IPS DF 6.9 (cell line): ENCODE measurements at regions not wholly inside any gene's neighbourhood (a gene's known extent, or its start where the extent isn't known, plus 50 kb on each side); places are given as distances from the start of the nearest gene placed in this dataset.

Experiments used
- DNase-seq: peaks from one replicate; pipeline ENCODE4 v3.0.0-alpha.2; 2013; ENCODE audit warnings: low read depth, low spot score
- H3K27ac ChIP-seq: one replicate; pipeline ENCODE4 v1.5.1; 2013; ENCODE audit warnings: low read length, control low read depth
- H3K27me3 ChIP-seq: 2 replicates; pipeline ENCODE4 v1.6.1; 2013; ENCODE audit warnings: mild to moderate bottlenecking, low read length; ENCODE audit not compliant: control insufficient read depth, insufficient read depth
- H3K36me3 ChIP-seq: 2 replicates; pipeline ENCODE4 v1.6.1; 2013; ENCODE audit warnings: low read length; ENCODE audit not compliant: control insufficient read depth, insufficient read depth
- H3K4me1 ChIP-seq: 2 replicates; pipeline ENCODE4 v1.6.1; 2013; ENCODE audit warnings: low read length; ENCODE audit not compliant: control insufficient read depth, insufficient read depth
- H3K4me3 ChIP-seq: 2 replicates; pipeline ENCODE4 v1.5.1; 2013; ENCODE audit warnings: mild to moderate bottlenecking, low read length
- H3K9me3 ChIP-seq: 2 replicates; pipeline ENCODE4 v1.6.1; 2013; ENCODE audit warnings: low read length, inconsistent platforms; ENCODE audit not compliant: control insufficient read depth, insufficient read depth
- WGBS: extraction: QIAGEN DNeasy Blood & Tissue Kit; methylation state at CpG from one replicate; pipeline ENCODE4 v1.1.7; 2013; ENCODE audit warnings: mixed read lengths, missing lambda C conversion rate; ENCODE audit not compliant: insufficient read length, insufficient coverage; 5-methylcytosine and 5-hydroxymethylcytosine counted together

DNA sequence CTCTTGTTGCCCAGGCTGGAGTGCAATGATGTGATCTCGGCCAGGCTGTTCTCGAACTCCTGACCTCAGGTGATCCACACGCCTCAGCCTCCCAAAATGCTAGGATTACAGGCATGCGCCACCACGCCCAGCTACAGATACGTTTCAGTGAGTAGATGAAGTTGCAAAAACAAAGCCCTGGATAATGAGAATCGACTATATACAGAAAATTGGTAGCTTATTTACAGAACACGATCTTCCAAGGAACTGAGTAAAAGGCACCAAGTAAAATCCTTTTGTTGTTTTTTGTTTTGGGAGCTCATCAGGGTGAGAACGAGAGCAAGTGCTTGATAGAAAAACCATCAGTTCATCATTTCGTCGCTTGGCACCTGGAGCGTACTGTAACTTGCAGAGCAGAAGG lies 62.8 kb downstream of the MYCN start:
- DNase-seq: no peak
- no peaks in the 10 kb centered on the region; the same call in 1 of the 2 replicates for H3K4me1 ChIP-seq
- no peak overlapping the region for H3K27ac ChIP-seq
- no peaks in the 10 kb centered on the region for H3K27me3 ChIP-seq
- H3K4me3 ChIP-seq: no peak overlapping the region
- H3K9me3 ChIP-seq: no peaks in the 10 kb centered on the region
- H3K36me3 ChIP-seq: no peaks in the 10 kb centered on the region
- WGBS: no CpG with 5 or more reads among the region's 12 CpGs

DNA sequence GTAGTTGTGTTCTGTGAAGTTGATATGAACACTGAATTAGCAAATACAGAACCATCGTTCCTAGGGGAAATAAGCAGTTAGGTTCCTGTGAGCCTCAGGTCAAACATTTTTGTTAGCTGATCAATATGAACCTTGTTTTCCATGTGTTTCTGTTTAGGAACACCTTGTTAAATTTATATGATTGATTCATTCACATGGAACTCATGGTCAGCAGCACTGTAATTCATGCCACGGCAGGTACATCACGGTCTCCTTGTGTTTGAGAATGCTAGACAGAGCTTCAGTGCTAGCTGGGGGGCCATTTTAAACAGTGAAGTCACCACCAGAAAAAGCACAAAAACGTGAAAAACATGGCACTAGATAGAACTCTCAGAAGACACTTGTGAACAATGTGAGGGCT lies 62.2 kb downstream of the MYCN start:
- H3K27me3 ChIP-seq: no peaks in the 10 kb centered on the region
- no peak for DNase-seq
- no peak overlapping the region for H3K4me3 ChIP-seq
- no CpG with 5 or more reads among the region's 4 CpGs for WGBS
- H3K4me1 ChIP-seq: no peaks in the 10 kb centered on the region; the same call in 1 of the 2 replicates
- no peaks in the 10 kb centered on the region for H3K36me3 ChIP-seq
- H3K9me3 ChIP-seq: no peaks in the 10 kb centered on the region
- H3K27ac ChIP-seq: no peak overlapping the region

DNA sequence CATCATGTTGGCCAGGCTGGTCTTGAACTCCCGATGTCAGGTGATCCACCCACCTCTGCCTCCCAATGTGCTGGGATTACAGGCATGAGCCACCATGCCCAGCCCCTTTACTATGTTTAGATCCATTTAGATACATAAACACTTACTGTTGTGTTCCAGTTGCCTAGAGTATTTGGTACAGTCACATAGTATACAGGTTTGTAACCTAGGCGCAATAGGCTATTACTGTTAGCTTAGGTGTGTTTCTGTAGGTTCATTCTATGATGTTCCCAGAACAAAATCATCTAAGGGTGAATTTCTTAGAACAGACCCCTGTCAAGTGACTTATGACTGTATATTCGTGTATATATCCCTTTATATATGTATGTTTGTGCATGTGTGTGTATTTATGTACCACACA lies 61.8 kb downstream of the MYCN start:
- no CpG with 5 or more reads among the region's 3 CpGs for WGBS
- H3K27me3 ChIP-seq: no peaks in the 10 kb centered on the region
- no peaks in the 10 kb centered on the region for H3K9me3 ChIP-seq
- no peak for DNase-seq
- no peak overlapping the region for H3K27ac ChIP-seq
- H3K36me3 ChIP-seq: no peaks in the 10 kb centered on the region
- H3K4me1 ChIP-seq: no peaks in the 10 kb centered on the region; the same call in 1 of the 2 replicates
- no peak overlapping the region for H3K4me3 ChIP-seq

DNA sequence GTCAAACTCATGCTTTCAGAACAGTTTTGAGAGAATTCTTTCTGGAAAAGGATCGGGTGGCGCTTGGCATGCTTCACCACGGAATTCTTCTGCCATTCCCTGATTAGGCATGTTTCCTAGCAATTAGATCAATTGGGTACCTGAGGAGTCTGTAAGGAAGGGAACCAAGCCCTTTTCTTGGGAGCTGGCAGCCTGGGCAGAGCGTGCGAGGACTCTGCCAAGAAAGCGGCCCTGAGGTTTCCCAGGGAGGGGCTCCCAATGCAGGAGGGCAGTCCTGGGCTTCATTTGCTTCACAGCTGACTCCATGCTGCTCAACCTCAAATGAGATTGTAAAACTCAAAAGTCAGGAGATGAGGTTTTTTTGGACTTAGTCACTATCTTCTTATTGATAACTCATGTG lies 60.3 kb downstream of the MYCN start:
- H3K4me1 ChIP-seq: no peaks in the 10 kb centered on the region; the same call in 1 of the 2 replicates
- no peak overlapping the region for H3K4me3 ChIP-seq
- no peaks in the 10 kb centered on the region for H3K27me3 ChIP-seq
- H3K9me3 ChIP-seq: no peaks in the 10 kb centered on the region
- no peak for DNase-seq
- no peak overlapping the region for H3K27ac ChIP-seq
- WGBS: no CpG with 5 or more reads among the region's 6 CpGs
- H3K36me3 ChIP-seq: no peaks in the 10 kb centered on the region

DNA sequence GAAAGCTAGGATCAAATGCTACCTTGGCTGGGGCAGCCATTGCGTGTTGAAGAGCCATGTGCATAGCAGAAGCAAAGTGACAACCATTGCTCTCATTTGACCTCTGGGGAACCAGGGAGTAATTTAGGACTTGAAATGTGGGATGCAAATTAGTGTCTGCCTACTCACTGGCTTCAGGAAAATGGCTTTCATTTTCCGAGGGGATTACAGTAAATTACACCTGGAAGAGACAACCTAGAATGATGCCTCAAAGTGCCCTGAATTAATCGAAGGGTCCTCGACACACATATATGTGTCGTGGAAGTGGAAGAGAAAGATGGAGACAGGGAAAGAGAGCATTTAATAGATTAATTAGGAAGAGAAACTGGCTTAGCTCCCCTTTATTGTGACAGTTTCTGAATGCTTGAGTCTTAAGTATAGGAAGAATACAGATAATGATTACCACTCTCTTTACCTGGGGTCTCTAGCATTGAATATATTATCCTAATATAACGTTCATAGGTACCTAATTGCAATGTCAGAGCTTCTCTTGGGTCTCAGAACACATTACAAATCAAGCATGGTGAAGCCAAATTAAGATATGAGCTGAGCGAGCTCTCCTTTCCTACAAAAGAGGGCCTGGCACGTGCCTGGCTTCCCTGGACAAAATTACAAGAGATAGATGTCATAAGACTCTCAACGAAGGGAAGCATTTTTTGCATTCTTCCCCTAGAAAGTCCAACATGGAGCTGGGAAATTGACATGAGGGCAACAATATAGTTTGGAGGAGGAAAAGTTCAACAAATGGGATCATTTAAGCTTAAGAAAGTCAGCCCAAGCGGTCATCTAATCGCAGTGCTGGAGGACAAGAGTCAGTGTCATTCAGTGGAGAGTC lies 59.5 kb downstream of the MYCN start:
- no CpG with 5 or more reads among the region's 11 CpGs for WGBS
- no peaks in the 10 kb centered on the region for H3K9me3 ChIP-seq
- H3K36me3 ChIP-seq: no peaks in the 10 kb centered on the region
- H3K4me1 ChIP-seq: no peaks in the 10 kb centered on the region; the same call in 1 of the 2 replicates
- DNase-seq: no peak
- H3K27me3 ChIP-seq: no peaks in the 10 kb centered on the region
- no peak overlapping the region for H3K27ac ChIP-seq
- no peak overlapping the region for H3K4me3 ChIP-seq

DNA sequence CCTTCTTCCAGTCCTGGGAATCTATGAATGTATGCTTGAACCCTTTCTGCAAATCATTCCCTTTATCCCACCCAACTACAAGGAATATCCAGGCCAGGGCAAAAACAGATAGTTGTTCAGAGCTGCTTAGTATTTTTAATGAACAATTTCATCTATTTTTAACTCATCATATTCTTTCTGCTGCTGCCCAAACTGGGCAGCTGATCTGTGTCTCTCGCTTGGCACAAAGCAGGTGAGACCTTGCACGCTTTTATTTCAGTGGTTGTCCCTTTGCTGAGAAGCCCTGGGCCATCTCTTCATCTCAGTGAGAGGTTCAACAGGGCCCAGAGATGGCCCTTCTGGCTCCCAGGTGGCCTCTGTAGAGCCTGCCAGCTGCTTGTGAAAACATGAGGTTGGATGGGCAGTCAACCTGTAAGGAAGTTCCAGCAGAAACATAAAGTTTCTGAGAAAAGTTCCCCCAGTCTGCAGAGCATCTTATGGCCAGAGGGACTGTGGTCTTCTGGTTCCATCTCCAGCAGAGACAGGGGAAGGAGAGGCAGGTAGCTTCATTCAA lies 57.5 kb downstream of the MYCN start:
- H3K27me3 ChIP-seq: no peaks in the 10 kb centered on the region
- DNase-seq: no peak
- H3K4me1 ChIP-seq: no peaks in the 10 kb centered on the region
- H3K9me3 ChIP-seq: no peaks in the 10 kb centered on the region
- H3K4me3 ChIP-seq: no peak overlapping the region
- H3K27ac ChIP-seq: no peak overlapping the region
- no peaks in the 10 kb centered on the region for H3K36me3 ChIP-seq
- no CpG with 5 or more reads among the region's 2 CpGs for WGBS

DNA sequence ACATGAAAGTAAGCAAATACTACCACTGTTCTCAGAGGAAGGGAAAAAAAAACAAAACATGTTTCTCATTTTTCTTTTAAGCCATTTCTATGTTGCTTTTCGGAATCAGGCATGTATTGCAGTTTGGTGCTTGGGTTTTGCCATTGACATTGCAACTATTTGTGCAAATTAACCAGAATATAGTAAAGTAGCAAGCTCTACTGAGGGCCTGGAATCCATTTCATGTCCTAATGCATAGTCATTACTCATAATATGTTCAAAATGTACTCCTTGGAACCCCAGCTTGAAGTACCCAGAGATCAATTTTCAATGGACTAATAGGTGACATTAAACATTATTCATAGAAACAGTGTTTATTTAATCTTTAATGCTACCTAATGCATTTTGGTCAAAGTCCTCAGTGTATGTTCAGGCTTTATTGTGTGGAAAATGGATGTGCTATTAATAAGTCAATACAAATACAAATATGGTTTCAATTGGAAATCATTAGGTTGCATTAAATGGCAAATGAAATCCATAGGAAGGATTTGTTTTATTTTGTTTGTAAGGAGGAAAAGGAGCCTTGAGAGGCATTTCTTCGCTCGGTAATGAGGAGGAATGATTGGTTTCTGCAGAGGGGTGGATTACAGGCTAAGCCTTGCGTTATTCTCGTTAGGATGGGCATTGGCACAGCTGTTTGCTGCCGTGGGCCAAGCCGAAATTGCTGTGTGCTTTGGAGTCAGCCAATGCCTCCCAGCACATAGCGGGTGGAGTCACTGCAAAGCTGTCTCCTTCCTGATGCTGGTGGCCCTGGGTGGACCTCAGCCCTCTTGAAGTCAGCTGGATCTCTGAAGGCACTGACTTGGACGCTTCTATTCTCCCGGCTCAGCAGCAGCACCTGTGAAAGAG lies 56.4 kb downstream of the MYCN start:
- H3K27me3 ChIP-seq: no peaks in the 10 kb centered on the region
- no peaks in the 10 kb centered on the region for H3K9me3 ChIP-seq
- DNase-seq: no peak
- no peak overlapping the region for H3K27ac ChIP-seq
- H3K4me1 ChIP-seq: peaks cover under 1% of the 10 kb centered on the region; the same call in 1 of the 2 replicates
- WGBS: no CpG with 5 or more reads among the region's 10 CpGs
- no peak overlapping the region for H3K4me3 ChIP-seq
- H3K36me3 ChIP-seq: no peaks in the 10 kb centered on the region
